ENCODE measurements at regions not wholly inside any gene's neighbourhood (a gene's known extent, or its start where the extent isn't known, plus 50 kb on each side); places are given as distances from the start of the nearest gene placed in this dataset.
"Not testable (repeated sequence)": the region's sequence is repeated elsewhere in the genome, so short reads cannot be mapped to it uniquely, and the experiment has no call there.

- DNase-seq = no peak
Measured at GRCh38 chr13:87368639-87369038, 302.5 kb upstream of the SLITRK5 start.

GRCh38 chr13:87376081-87376480 is 295.1 kb upstream of the SLITRK5 start:
- DNase-seq = no peak

GRCh38 chr13:87384099-87384498 is 287.1 kb upstream of the SLITRK5 start:
- no peak for DNase-seq

- no peak for DNase-seq
Measured at GRCh38 chr13:87393358-87393757, 277.8 kb upstream of the SLITRK5 start.

- DNase-seq = no peak
Measured at GRCh38 chr13:87398047-87398446, 273.1 kb upstream of the SLITRK5 start.

GRCh38 chr13:87403748-87404432 is 267.3 kb upstream of the SLITRK5 start:
- DNase-seq = no peak

GRCh38 chr13:87426742-87427141 is 244.4 kb upstream of the SLITRK5 start:
- DNase-seq = no peak

GRCh38 chr13:87444135-87444534 is 227.0 kb upstream of the SLITRK5 start:
- DNase-seq = no peak

GRCh38 chr13:87452281-87452680 is 218.9 kb upstream of the SLITRK5 start:
- DNase-seq = no peak

- DNase-seq = no peak
Measured at GRCh38 chr13:87453244-87453643, 217.9 kb upstream of the SLITRK5 start.

GRCh38 chr13:87459419-87459818 is 211.8 kb upstream of the SLITRK5 start:
- no peak for DNase-seq

- DNase-seq = no peak
Measured at GRCh38 chr13:87497426-87497825, 173.7 kb upstream of the SLITRK5 start.

GRCh38 chr13:87498681-87499080 is 172.5 kb upstream of the SLITRK5 start:
- DNase-seq = no peak

GRCh38 chr13:87524775-87525174 is 146.4 kb upstream of the SLITRK5 start:
- no peak for DNase-seq

- DNase-seq = no peak
Measured at GRCh38 chr13:87533776-87534175, 137.4 kb upstream of the SLITRK5 start.

GRCh38 chr13:87535911-87536310 is 135.3 kb upstream of the SLITRK5 start:
- no peak for DNase-seq

- DNase-seq = no peak
Measured at GRCh38 chr13:87536499-87536898, 134.7 kb upstream of the SLITRK5 start.

- DNase-seq = no peak
Measured at GRCh38 chr13:87536899-87537298, 134.3 kb upstream of the SLITRK5 start.

GRCh38 chr13:87537951-87538350 is 133.2 kb upstream of the SLITRK5 start:
- no peak for DNase-seq

- DNase-seq = no peak
Measured at GRCh38 chr13:87538366-87539052, 132.7 kb upstream of the SLITRK5 start.

GRCh38 chr13:87553142-87553541 is 118.0 kb upstream of the SLITRK5 start:
- no peak for DNase-seq

GRCh38 chr13:87554045-87554444 is 117.1 kb upstream of the SLITRK5 start:
- DNase-seq = no peak

GRCh38 chr13:87557788-87558187 is 113.4 kb upstream of the SLITRK5 start:
- DNase-seq = no peak

GRCh38 chr13:87561580-87561979 is 109.6 kb upstream of the SLITRK5 start:
- not testable (repeated sequence) for DNase-seq

GRCh38 chr13:87570669-87571068 is 100.5 kb upstream of the SLITRK5 start:
- DNase-seq = no peak

Data from activated effector memory CD4-positive, alpha-beta T cell treated with anti-CD3 and anti-CD28 coated beads, Interleukin-2, amount 50 U/mL, for 16 hours (primary cell).